GM12875 (cell line): ENCODE measurements at regions not wholly inside any gene's neighbourhood (a gene's known extent, or its start where the extent isn't known, plus 50 kb on each side); places are given as distances from the start of the nearest gene placed in this dataset.

ENCODE experiments used
- H3K4me3 ChIP-seq: one replicate; pipeline ENCODE4 v1.5.1; 2011; ENCODE audit warnings: low read depth, low read length, control low read depth
- TF ChIP-seq, protein P1 (sequence below): IDR thresholded peaks from 2 replicates; pipeline ENCODE4 v1.5.1; 2011; ENCODE audit warnings: low read depth, mild to moderate bottlenecking, control low read depth, inconsistent platforms, low read length, moderate library complexity, borderline replicate concordance; ENCODE audit not compliant: insufficient read depth

DNA sequence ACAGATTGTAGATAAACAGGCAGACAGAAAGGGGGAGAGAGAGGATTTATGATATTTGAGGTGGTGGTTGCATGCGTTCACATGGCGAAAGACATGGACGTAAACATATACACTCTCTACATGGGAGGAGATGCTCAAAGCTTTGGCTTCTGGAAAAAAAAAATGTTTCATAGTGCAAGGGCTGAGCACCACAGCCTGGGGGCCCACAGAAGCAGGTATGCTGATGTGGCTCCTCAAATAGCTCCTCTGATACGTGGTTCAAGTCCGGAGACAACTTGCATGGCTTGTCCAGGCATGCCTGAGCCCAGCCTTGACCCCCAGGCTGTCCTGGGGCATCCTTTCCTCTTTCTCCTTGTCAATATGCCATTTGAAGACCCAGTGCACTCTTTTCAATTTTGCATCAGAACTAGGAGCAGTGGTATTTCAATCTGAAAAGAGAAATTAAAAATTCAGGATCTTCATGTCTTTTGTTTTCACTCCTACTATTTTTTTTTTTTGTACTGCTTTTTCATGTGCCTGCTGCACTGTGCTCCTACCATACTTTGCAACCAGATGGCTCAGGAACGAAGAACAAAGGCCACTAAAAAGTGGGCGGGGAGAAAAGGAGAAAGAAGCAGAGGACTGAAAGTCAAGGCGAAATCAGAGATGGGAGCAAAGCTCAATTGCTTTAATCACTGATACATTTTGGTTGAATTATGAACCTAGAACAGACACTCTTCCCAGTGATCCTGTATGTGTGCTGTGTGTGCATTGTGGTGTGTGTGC is 495.7 kb upstream of the TCF4 start:
- TF ChIP-seq, protein P1, sequence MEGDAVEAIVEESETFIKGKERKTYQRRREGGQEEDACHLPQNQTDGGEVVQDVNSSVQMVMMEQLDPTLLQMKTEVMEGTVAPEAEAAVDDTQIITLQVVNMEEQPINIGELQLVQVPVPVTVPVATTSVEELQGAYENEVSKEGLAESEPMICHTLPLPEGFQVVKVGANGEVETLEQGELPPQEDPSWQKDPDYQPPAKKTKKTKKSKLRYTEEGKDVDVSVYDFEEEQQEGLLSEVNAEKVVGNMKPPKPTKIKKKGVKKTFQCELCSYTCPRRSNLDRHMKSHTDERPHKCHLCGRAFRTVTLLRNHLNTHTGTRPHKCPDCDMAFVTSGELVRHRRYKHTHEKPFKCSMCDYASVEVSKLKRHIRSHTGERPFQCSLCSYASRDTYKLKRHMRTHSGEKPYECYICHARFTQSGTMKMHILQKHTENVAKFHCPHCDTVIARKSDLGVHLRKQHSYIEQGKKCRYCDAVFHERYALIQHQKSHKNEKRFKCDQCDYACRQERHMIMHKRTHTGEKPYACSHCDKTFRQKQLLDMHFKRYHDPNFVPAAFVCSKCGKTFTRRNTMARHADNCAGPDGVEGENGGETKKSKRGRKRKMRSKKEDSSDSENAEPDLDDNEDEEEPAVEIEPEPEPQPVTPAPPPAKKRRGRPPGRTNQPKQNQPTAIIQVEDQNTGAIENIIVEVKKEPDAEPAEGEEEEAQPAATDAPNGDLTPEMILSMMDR, result no peak
- H3K4me3 ChIP-seq, result no peak overlapping the region

DNA sequence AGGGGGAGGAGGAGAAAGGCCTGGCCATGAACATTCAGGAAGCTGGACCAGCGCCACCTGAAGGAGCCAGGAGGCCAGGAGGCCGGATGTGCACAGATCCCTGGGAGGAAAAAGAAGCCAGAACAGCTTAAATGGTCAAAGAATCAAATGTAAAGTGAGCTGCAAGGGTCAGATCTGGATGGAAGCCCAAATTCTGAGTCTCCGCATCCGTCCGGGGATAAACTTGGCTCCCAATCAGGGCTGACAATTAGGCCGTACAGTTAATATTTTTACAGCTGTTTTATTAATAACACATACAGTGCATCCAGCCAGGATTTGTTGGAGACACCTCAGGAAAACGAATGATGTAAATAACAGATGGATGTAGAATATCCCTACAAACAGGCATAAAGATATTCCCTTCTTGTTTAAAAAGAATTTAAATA is 495.1 kb upstream of the TCF4 start:
- H3K4me3 ChIP-seq, result no peak overlapping the region
- TF ChIP-seq, protein P1, result no peak

DNA sequence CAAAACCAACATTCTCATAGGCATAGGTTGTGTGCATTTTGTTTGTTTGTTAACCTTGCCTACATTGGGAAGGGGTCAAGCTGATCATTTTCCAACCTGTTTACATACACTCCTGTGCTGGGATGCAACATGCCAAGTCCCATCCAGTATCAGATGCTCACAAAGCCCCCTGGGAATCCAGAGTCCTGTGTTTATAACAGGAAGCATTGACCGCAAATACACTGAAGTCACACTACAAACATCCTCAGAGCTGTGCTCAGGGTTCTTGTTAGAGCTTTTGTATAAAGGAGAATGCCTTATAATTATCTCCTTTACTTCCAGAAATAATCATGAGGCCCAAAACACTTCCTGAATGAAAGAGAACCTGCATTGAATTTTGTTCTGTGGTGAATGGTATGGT is 488.7 kb upstream of the TCF4 start:
- no peak overlapping the region for H3K4me3 ChIP-seq
- TF ChIP-seq, protein P1, result no peak

DNA sequence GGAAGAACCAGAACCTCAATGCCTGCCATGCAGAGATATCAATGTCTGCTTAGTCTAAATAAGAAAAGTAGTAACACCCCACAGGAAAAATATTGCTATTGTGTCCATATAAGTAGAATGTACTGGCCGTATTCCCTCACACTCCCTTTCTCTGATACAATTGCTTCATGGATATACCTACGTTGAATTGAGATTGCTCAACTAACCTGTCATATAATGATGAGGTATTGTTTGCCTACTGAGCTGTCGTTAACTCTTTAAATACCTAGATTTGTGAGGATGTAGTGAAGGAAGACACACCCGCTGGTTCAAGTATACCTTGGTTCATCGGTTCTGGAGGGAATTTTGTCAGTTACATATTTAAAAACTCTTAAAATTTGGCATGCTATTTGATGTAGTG is 480.7 kb upstream of the TCF4 start:
- no peak overlapping the region for H3K4me3 ChIP-seq
- TF ChIP-seq, protein P1, result no peak

GRCh38 chr18:56067969-56068671 is 480.1 kb upstream of the TCF4 start:
- TF ChIP-seq, protein P1, result no peak
- no peak overlapping the region for H3K4me3 ChIP-seq

GRCh38 chr18:56067214-56067894 is 479.4 kb upstream of the TCF4 start:
- H3K4me3 ChIP-seq, result no peak overlapping the region
- TF ChIP-seq, protein P1, result no peak
